PFSK-1 (cell line): ENCODE measurements at regions not wholly inside any gene's neighbourhood (a gene's known extent, or its start where the extent isn't known, plus 50 kb on each side); places are given as distances from the start of the nearest gene placed in this dataset.

Experiments used
- TAF1 ChIP-seq: IDR thresholded peaks from 2 replicates; pipeline ENCODE4 v1.6.1; 2012; ENCODE audit warnings: low read length, control low read depth, borderline replicate concordance; ENCODE audit not compliant: insufficient read depth
- TF ChIP-seq, protein P1 (sequence below), 2 experiments: IDR thresholded peaks; 2 replicates each; pipeline versions ENCODE4 v1.6.1 to v1.8.0; 2011 to 2012; ENCODE audit warnings: low read depth in 2 of 2, low read length in 2 of 2, control low read depth in 1 of 2, inconsistent platforms in 1 of 2, mild to moderate bottlenecking in 1 of 2, moderate library complexity in 1 of 2; ENCODE audit not compliant: insufficient read depth in 1 of 2

DNA sequence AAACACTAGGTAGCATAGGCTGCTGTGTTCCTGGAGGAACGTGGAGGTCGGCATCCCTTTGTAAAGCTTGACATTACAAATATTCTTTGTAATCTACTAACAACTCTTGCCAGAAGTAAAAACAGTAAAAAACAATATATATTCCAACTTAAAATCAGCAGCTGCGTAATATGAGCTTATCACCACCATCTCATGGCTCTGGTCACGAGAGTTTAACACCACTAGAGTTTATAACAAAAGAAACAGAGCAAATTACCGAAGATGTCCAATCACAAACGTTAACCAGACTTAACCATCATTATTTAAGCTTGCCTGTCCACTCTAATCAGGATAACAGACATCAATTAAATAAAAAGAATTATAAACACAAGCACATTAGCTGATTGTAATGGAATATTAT is 236.7 kb downstream of the PCDH7 start:
- no peak for TF ChIP-seq TAF1
- TF ChIP-seq, protein P1, sequence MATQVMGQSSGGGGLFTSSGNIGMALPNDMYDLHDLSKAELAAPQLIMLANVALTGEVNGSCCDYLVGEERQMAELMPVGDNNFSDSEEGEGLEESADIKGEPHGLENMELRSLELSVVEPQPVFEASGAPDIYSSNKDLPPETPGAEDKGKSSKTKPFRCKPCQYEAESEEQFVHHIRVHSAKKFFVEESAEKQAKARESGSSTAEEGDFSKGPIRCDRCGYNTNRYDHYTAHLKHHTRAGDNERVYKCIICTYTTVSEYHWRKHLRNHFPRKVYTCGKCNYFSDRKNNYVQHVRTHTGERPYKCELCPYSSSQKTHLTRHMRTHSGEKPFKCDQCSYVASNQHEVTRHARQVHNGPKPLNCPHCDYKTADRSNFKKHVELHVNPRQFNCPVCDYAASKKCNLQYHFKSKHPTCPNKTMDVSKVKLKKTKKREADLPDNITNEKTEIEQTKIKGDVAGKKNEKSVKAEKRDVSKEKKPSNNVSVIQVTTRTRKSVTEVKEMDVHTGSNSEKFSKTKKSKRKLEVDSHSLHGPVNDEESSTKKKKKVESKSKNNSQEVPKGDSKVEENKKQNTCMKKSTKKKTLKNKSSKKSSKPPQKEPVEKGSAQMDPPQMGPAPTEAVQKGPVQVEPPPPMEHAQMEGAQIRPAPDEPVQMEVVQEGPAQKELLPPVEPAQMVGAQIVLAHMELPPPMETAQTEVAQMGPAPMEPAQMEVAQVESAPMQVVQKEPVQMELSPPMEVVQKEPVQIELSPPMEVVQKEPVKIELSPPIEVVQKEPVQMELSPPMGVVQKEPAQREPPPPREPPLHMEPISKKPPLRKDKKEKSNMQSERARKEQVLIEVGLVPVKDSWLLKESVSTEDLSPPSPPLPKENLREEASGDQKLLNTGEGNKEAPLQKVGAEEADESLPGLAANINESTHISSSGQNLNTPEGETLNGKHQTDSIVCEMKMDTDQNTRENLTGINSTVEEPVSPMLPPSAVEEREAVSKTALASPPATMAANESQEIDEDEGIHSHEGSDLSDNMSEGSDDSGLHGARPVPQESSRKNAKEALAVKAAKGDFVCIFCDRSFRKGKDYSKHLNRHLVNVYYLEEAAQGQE (IDR thresholded peaks at IDR 0.05; ENCODE audit: insufficient read depth in 1 of 2, low read depth in 2 of 2, low read length in 2 of 2): no peak
